GM18508 (cell line): ENCODE measurements at regions not wholly inside any gene's neighbourhood (a gene's known extent, or its start where the extent isn't known, plus 50 kb on each side); places are given as distances from the start of the nearest gene placed in this dataset.

Source experiments
- ATAC-seq: cut with Tn5 transposase; IDR thresholded peaks from one replicate; pipeline ENCODE4 v1.9.1; 2021; ENCODE audit warnings: moderate number of reproducible peaks; ENCODE audit not compliant: insufficient read depth, unreplicated experiment

DNA sequence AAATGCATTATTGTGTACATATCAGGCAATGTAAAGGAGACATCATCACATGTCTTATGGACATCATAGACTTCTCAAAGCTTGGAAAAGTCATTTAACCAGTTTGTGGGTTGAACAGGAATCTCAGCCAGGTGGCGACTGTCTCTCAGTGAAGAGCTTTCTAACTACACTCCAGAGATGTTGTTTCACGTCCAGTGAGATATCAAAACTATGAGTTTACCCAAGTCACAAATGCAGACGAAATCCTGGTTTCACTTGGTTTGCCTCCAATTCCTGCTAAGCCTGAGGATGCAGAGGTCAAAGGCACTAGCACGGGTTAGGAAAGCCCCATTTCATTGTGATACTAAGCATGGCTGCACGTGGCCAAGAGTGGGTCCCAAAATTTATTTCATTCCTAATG, 384.5 kb upstream of the MEIS1 start:
- no peak for ATAC-seq

DNA sequence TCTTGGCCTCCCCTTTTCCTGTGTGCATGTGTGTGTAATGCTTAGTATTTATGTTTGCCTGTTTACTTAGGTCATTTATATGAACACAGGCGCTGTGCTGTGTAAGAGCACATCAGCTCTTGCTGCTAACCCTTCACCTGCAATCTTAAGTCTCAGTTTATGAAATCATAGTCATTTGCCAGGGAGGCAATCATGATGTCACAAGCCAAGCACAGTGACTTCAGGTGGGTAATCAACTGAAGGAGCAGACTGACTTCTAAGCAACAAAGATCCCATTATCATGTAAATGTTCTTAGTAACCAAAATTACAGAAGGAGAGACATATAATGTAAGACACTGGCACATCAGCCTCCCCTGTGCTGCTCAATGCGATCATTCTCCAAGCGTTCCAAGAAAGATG, 386.3 kb upstream of the MEIS1 start:
- ATAC-seq, result no peak

GRCh38 chr2:66041902-66042657, 392.8 kb upstream of the MEIS1 start:
- no peak for ATAC-seq

DNA sequence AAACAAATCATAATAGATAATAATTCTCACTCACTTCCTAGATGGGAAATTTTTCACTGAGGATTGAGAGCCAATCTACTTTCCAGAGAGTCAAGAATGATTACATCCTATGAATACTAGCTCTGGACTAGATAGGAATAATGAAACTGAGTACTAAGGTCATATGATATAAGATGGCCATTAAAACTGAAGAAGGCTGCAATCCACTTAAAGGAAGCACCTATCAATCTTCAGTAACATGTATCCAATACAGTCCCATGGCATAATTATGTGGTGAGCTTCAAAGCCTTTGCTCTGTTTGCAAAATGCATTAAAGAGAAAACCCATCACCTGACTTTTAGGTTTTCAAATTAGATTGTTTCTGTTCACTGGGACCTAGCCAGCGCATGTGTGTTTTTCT, 398.0 kb upstream of the MEIS1 start:
- no peak for ATAC-seq

DNA sequence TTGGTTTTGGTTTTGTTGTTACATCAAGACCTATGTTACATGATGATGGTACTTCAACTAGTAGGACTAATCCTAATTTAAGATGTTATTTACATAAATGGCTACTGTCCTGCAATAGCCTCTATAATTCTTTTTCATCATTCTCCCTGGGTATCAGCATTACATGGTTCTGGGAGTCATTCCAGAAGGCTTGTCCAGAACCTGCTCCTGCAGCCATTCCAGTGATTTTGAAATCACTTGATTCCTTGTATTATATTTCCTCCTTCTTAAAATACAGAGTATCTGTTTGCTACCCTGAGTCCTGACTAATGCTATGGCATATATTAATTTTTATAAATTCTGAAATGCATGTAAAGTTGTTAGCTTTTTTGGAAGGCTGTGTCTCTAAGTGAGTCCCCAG, 400.5 kb upstream of the MEIS1 start:
- no peak for ATAC-seq

GRCh38 chr2:66032226-66032775, 402.6 kb upstream of the MEIS1 start:
- no peak for ATAC-seq

GRCh38 chr2:66031236-66031635, 403.7 kb upstream of the MEIS1 start:
- ATAC-seq, result no peak

DNA sequence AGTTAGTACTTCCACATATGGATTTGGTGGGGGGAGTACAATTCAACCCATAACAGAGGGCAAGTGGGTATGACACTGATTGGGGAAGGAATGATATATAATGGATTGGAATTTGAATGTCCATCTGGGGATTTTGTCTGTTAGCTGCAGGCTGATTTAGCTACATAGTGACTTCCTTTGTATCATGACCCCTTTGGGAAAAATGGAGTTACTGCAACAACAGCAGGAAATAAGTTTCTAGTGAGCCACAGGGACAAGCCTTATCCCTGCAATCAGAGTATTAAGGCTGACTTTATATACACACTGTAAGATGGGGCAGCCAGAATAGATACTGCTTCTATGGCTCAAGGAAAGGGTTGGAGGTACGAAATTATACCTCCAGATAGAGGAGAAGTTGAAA, 404.4 kb upstream of the MEIS1 start:
- ATAC-seq, result no peak

GRCh38 chr2:66024391-66024790, 410.5 kb upstream of the MEIS1 start:
- ATAC-seq, result no peak

- ATAC-seq, result no peak
These were observed 413.6 kb upstream of the MEIS1 start for GRCh38 chr2:66021296-66021695.

GRCh38 chr2:66017763-66018162, 417.2 kb upstream of the MEIS1 start:
- no peak for ATAC-seq

- no peak for ATAC-seq
These were observed 420.5 kb upstream of the MEIS1 start for GRCh38 chr2:66014450-66014849.

DNA sequence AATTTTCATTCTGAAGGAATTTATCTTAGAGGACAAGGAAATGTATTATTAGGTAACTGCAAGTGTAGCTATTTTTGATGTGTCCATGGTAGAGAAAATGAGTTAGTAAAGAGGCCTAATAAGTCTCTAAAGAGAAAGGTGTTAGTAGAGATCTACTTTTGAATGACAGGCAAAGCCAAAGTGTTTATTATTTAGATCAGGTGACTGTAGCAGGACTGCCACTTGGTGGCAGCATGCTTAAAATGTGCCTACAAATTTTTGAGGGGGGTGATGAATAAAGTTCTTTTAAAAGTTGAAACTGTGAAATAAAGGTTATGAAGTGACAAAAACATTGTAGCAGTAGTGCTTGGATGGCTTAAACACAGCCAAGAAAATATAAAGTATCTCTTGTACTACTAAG, 421.5 kb upstream of the MEIS1 start:
- ATAC-seq, result no peak

DNA sequence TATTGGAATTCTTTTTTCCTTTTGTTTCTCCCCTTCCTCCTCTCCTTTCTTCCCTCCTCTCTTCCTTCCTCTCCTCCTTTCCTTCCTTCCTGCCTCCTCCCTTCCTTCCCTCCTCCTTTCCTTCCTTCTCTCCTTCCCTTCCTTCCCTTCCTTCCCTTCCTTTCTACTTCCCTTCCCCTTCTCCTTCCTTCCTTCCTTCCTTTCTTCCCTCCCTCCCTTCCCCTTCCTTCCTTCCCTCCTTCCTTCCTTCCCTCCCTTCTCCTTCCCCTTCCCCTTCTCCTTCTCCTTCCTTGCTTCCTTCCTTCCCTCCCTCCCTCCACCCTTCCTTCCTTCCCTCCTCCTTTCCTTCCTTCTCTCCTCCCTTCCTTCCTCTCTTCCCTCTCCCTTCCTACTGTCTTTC, 431.0 kb upstream of the MEIS1 start:
- ATAC-seq, result no peak

DNA sequence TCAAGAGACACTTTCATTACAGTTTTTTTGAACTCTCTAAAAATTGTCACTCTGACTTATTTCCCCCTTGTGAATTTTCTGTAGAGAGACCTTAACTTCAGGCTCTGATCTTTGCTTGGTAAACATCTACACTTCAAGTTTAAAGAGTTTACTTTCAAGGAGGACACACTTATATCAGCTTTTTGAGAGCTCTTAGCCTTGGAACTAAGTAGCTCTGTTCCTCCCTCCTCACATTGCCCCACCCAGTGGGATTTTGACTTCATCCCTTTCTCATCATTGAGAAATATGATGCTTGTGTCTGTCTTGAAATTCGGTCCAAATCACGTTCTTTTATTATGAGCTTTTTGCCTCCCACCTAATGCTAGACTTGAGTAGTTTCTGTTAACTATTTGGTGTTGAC, 433.4 kb upstream of the MEIS1 start:
- ATAC-seq, result no peak

- no peak for ATAC-seq
These were observed 434.0 kb upstream of the MEIS1 start for GRCh38 chr2:66000901-66001300.

DNA sequence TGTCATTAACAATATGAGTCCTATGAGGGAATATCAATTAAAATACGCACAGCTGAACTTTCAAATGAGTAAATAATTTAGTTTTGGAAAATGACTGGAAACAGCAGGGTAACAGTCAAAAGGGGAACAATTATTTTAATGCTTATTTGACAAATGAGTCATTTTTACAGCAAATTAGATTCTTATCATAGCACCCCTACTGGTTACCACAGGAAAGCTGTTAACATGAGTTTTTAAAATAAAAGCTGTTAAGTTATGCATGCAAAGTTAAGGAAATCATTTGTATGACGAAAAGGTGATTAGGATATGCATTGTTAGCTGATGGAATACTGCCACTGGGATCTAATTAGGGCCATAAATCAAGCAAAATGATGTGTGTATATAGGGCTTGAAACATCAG, 435.1 kb upstream of the MEIS1 start:
- ATAC-seq, result no peak

DNA sequence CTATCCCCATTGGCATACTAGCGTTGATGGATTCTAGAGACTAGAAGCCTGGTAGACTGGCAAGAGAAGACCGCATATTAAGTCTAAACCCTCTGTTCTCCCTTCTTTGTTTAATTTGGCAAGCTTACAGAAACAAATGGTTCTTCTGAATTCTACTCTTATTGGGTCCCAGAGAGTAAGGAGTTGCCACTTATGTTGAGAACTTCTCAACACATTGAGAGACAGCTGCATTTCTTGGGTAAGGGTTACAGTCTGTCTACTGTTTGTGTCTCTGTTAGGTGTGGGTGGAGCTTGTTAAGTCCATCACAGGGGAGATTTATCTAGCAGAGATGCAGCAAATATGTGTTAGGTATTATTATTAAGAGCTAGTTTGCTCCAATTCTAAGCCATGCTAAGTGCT, 435.8 kb upstream of the MEIS1 start:
- ATAC-seq, result no peak

GRCh38 chr2:65997961-65998360, 437.0 kb upstream of the MEIS1 start:
- no peak for ATAC-seq

DNA sequence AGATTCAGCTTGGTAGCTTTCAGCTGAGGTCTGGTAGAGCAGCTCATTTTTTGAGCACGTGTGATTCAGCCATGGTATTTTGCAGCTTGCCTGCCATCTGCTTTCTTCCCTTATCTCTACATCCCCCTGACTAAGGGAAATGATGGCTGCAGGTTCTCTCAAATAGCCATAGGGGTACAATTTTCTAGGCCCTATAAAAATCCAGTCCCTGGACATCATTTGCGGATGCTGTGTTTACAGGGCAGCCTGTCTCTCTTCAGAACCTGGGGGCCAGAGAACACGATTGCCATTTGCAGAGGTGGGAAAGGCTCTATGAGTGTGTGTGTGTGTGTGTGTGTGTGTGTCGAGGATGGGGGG, 442.7 kb upstream of the MEIS1 start:
- no peak for ATAC-seq

DNA sequence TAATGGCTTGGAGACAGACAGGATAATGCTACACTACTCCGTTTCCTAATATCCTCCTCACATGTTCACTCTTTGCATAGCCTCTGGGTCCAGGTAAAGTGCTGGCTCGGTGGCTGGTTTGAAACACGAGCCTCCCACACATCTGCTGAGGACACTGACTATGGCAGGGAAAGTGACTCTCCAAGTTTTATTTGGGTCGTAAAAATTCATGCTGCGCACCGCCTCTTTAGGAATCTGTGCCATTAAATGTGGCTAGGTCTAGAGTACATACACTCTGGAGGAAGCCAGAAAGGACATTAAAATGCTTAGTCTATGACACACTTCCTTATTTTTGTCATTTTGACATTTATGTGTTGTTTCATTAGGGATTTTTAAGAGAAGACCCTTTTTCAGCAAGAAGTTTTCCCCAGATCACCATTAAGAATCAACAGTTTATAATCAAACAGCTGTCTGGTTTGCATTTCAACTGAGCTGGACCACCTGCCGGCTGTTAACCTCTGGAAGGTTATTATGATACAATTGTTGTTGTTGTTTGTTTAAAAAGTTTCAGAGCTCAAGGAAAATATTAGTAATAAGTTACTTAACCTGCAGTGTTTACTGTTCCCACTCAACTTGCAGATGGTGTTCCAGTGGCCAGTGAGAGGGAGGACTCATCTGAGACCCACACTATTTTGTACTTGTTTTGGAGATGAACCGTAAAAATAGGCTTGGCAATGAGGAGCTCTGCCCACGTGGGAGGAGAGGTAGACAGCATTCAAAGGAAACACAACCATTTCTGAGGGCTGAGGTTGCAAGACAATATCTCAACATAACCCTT, 443.3 kb upstream of the MEIS1 start:
- no peak for ATAC-seq

DNA sequence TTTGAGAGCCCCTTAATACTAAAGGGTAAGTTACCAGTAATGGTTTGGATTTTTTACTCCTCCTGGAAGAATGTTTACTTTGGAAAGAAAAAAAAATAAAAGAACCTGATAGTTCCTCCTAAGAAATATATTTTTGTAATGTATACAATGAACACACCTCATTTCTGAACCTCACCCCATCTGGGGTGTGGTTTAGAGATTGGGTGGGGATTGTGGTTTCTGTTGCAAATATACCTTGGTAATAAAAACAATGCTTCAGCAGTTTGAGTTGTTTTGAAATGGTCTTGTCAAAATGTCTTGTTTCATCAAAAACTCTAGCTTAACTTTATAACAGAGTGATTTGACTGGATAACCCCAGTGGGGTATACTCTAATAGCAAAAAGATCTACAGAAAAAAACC, 448.9 kb upstream of the MEIS1 start:
- no peak for ATAC-seq
